HG03135 (cell line): ENCODE measurements at regions not wholly inside any gene's neighbourhood (a gene's known extent, or its start where the extent isn't known, plus 50 kb on each side); places are given as distances from the start of the nearest gene placed in this dataset.

ENCODE experiments used
- ATAC-seq: cut with Tn5 transposase; IDR thresholded peaks from one replicate; pipeline ENCODE4 v1.9.1; 2021; ENCODE audit warnings: mild to moderate bottlenecking, moderate library complexity; ENCODE audit not compliant: unreplicated experiment

- no peak for ATAC-seq
Measured at GRCh38 chr11:27907530-27907929, 200.4 kb downstream of the KIF18A start.

- ATAC-seq: no peak
Measured at GRCh38 chr11:27907091-27907490, 200.9 kb downstream of the KIF18A start.

GRCh38 chr11:27904358-27905055 is 203.4 kb downstream of the KIF18A start:
- no peak for ATAC-seq

- ATAC-seq: no peak
Measured at GRCh38 chr11:27902981-27903624, 202.8 kb upstream of the BDNF start.

DNA sequence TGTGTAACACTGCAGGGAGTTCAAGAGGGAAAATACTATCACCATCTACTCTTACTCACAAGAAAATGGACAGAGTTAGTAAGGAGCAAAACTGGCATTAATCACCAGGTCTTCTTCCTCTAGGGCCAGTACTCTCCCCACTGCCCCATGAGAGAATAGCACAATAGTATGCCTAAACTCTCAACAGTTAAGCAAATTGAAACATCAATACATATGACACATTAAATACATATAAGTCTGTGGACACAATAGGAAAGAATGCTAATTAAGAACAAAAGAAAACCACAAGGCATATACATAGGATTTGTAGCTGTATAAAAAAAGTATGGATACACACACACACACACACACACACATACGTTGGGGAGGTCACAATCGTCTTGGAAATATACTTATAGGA is 197.9 kb upstream of the BDNF start:
- ATAC-seq: no peak

- no peak for ATAC-seq
Measured at GRCh38 chr11:27896096-27896495, 195.8 kb upstream of the BDNF start.

GRCh38 chr11:27894552-27894951 is 194.3 kb upstream of the BDNF start:
- no peak for ATAC-seq

- ATAC-seq: no peak
Measured at GRCh38 chr11:27886857-27887256, 186.6 kb upstream of the BDNF start.

GRCh38 chr11:27882066-27882697 is 181.9 kb upstream of the BDNF start:
- no peak for ATAC-seq

GRCh38 chr11:27875831-27876775 is 175.8 kb upstream of the BDNF start:
- ATAC-seq: no peak

DNA sequence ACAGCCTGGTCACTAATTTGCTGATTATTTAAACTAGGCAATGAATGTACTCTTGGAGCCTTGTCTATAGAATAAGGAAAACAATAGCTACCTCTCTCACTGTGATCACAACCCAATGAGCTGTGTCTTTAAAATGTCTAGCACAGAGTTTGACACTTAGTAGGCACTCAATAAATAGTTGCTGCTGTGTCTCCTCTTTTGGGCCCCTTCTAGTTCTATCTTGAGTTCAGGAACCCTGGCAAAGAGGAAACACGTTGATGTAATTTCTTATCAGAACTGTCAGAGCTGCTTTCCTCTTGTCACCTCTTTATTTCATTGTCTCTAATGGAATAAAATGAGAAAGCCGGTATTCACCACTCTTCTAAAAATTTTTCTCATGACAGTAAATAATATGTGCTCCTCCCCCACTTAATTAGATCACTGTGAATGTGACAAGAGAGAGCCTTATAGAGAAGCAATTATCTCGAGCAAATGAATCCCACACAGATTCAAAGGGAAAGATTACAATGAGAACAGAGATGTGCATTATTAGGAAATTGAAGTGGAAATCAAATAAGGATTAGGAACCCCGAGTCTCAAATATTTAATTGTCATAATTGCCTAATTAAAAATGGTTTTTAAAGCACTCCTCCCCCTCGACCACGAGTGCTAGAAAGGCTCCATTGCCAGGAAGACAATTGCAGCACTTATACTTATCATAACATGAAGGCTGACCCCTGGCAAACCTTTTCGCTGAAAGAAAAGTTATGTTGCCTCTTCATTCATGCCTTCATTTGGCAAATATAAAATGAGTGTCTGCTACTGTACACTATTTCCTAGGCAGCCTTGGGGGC is 175.0 kb upstream of the BDNF start:
- ATAC-seq: no peak

DNA sequence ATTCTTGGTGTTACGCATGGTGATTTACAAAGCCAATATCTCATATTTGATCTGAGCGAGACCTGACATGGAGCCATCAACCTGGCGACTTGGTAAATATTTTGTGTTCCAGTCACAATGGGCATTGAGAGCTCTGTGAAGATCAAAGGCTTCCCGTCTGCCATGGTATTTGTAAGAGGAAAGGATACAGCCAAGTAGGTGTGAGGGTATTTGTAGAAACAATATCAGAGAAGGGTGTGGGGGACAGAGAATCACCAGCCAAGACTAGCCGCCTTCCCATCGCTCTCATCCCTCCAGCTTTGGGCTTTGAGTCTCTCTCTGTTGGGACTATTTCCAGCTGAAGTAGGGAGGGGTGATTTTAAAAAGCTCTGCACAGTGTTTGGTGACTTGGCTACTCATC is 173.4 kb upstream of the BDNF start:
- ATAC-seq: no peak

- ATAC-seq: no peak
Measured at GRCh38 chr11:27871056-27871455, 170.8 kb upstream of the BDNF start.

DNA sequence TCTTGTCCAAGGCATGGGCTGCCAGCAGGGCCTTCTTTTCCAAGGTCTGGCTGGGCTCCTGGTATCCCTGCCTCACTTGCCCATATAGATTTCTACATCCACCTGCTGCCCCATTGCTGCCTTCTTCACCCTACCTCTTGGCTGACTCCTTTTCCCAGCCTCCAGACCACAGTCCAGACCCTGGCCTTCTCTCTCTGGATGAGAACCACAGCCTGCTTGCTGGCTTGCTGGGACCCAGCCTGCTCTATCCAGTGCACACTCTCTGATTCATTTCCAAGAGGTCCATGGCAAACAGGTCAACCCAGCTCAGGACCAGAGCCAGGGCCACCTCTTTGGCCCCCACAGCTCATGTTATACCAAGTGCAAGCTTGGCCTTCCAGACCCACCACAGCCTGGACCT is 169.4 kb upstream of the BDNF start:
- ATAC-seq: no peak

DNA sequence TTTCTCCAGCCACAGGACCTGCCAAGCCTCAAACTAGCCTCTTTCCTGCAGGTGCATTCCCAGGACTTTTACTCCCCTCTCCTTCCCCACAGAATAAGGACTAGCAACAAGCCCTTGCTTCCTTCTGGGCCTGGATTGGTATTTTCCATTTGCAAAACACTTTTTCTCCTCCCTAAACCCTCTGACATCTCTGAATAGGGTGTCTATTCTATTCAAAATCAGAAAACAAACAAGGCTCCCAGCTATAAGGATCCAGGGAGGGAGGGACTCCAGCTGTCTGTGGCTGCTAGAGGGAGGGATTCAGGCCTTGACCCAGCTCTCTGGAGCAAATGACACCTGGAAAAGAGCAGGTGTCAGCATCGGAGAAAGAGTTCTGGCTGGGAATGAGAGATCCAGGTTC is 168.5 kb upstream of the BDNF start:
- ATAC-seq: no peak

- no peak for ATAC-seq
Measured at GRCh38 chr11:27868226-27868625, 168.0 kb upstream of the BDNF start.

- ATAC-seq: no peak
Measured at GRCh38 chr11:27865105-27865504, 164.8 kb upstream of the BDNF start.

DNA sequence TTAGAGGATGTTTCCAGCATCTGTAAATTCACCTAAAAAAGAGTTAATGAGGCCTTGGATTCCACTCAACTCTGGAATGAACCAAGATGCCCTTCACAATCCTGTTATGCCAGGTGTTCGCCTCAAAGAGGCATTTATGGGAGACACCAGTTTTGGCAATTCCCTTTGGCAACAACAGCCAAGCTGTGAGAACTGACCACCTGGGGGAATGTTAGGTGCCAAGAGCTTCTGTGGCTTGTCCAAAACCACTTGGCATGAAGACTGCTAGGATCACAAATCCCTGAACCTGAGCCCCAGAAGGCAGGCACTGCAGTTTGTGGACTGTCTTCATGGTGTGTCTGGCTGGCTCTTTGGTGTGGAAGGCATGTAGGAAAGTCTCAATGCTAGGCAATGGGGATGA is 164.4 kb upstream of the BDNF start:
- no peak for ATAC-seq

- ATAC-seq: no peak
Measured at GRCh38 chr11:27864091-27864491, 163.8 kb upstream of the BDNF start.

- no peak for ATAC-seq
Measured at GRCh38 chr11:27863637-27864036, 163.4 kb upstream of the BDNF start.
